Smooth muscle cell (in vitro differentiated cells): ENCODE measurements at regions not wholly inside any gene's neighbourhood (a gene's known extent, or its start where the extent isn't known, plus 50 kb on each side); places are given as distances from the start of the nearest gene placed in this dataset.

Experiments
- DNase-seq: peaks from one replicate; lab custom pipeline; 2025; ENCODE audit not compliant: unreplicated experiment; lab: John Stamatoyannopoulos, UW
- H2AFZ ChIP-seq: fragments of 200-600 bp; sonication (generic); 2 replicates; pipeline ENCODE4 v1.6.0; 2016; ENCODE audit warnings: antibody characterized with exemption, low read depth, mild to moderate bottlenecking
- H3F3A ChIP-seq: fragments of 200-600 bp; sonication (generic); 2 replicates; pipeline ENCODE4 v1.6.0; 2017; ENCODE audit warnings: antibody characterized with exemption, low read depth
- H3K27ac ChIP-seq: fragments of 200-600 bp; sonication (generic); 2 replicates; pipeline ENCODE4 v1.5.1; 2016; ENCODE audit warnings: low read depth, mild to moderate bottlenecking
- H3K27me3 ChIP-seq: fragments of 200-600 bp; sonication (generic); 2 replicates; pipeline ENCODE4 v1.6.1; 2016; ENCODE audit warnings: low read depth, mild to moderate bottlenecking
- H3K36me3 ChIP-seq: fragments of 200-600 bp; sonication (generic); 2 replicates; pipeline ENCODE4 v1.5.1; 2016; ENCODE audit warnings: low read depth
- H3K4me1 ChIP-seq: fragments of 200-600 bp; sonication (generic); 2 replicates; pipeline ENCODE4 v1.5.1; 2016; ENCODE audit warnings: low read depth
- H3K4me2 ChIP-seq: fragments of 200-600 bp; sonication (generic); 2 replicates; pipeline ENCODE4 v1.6.0; 2016; ENCODE audit warnings: mild to moderate bottlenecking
- H3K4me3 ChIP-seq: fragments of 200-600 bp; sonication (generic); 2 replicates; pipeline ENCODE4 v1.5.1; 2016; ENCODE audit warnings: mild to moderate bottlenecking
- H3K79me2 ChIP-seq: fragments of 200-600 bp; sonication (generic); 2 replicates; pipeline ENCODE4 v1.6.0; 2016; ENCODE audit warnings: low read depth, mild to moderate bottlenecking
- H3K9ac ChIP-seq: fragments of 200-600 bp; sonication (generic); 2 replicates; pipeline ENCODE4 v1.6.0; 2016; ENCODE audit warnings: low read depth
- H3K9me3 ChIP-seq: fragments of 200-600 bp; sonication (generic); replicated peaks from 2 replicates; pipeline ENCODE4 v1.5.1; 2016; ENCODE audit warnings: low read depth
- H4K20me1 ChIP-seq: fragments of 200-600 bp; sonication (generic); 2 replicates; pipeline ENCODE4 v1.6.0; 2016; ENCODE audit warnings: low read depth
- CTCF ChIP-seq: fragments of 200-600 bp; sonication (generic); IDR thresholded peaks from 2 replicates; pipeline ENCODE4 v1.5.1; 2017; ENCODE audit warnings: borderline replicate concordance, mild to moderate bottlenecking, antibody characterized with exemption; ENCODE audit not compliant: insufficient read depth, poor library complexity, severe bottlenecking
- WGBS: methylation state at CpG from one replicate; pipeline ENCODE4 v1.1.7; 2016; ENCODE audit warnings: low lambda C conversion rate; 5-methylcytosine and 5-hydroxymethylcytosine counted together

- no peaks in the 10 kb centered on the region for H3K79me2 ChIP-seq
- H2AFZ ChIP-seq = no peak overlapping the region
- no peaks in the 10 kb centered on the region for H3K9me3 ChIP-seq
- DNase-seq = no peak
- no peak overlapping the region for H3K9ac ChIP-seq
- no peak overlapping the region for H3K4me3 ChIP-seq
- no peak overlapping the region for H3K27ac ChIP-seq
- H3K36me3 ChIP-seq = no peaks in the 10 kb centered on the region
- no peaks in the 10 kb centered on the region for H3F3A ChIP-seq
- no peak overlapping the region for H3K4me2 ChIP-seq
- no peaks in the 10 kb centered on the region for H3K27me3 ChIP-seq
- peaks cover 10% of the 10 kb centered on the region for H3K4me1 ChIP-seq
- TF ChIP-seq CTCF = no peak
- no peaks in the 10 kb centered on the region for H4K20me1 ChIP-seq
These were observed 260.8 kb upstream of the NCAM2 start for GRCh38 chr21:20737227-20737913.

GRCh38 chr21:20739421-20739820 is 258.8 kb upstream of the NCAM2 start:
- H3K4me3 ChIP-seq = no peak overlapping the region
- no peak overlapping the region for H3K9ac ChIP-seq
- H4K20me1 ChIP-seq = no peaks in the 10 kb centered on the region
- no peak overlapping the region for H3K4me2 ChIP-seq
- 69% methylated on average over 5 of the region's 5 CpGs for WGBS
- H3K9me3 ChIP-seq = no peaks in the 10 kb centered on the region
- no peak overlapping the region for H3K27ac ChIP-seq
- no peaks in the 10 kb centered on the region for H3K36me3 ChIP-seq
- TF ChIP-seq CTCF = no peak
- no peak overlapping the region for H2AFZ ChIP-seq
- H3K27me3 ChIP-seq = no peaks in the 10 kb centered on the region
- peaks cover 10% of the 10 kb centered on the region for H3K4me1 ChIP-seq
- no peaks in the 10 kb centered on the region for H3F3A ChIP-seq
- no peak for DNase-seq
- H3K79me2 ChIP-seq = no peaks in the 10 kb centered on the region

GRCh38 chr21:20741445-20741844 is 256.8 kb upstream of the NCAM2 start:
- Histone ChIP-seq H3K79me2 (no peaks in the 10 kb centered on the region), H2AFZ (no peak overlapping the region), H3K4me3 (no peak overlapping the region), H3K9ac (no peak overlapping the region), H3K4me1 (peaks cover 4% of the 10 kb centered on the region), H3K9me3 (no peaks in the 10 kb centered on the region), H3K4me2 (no peak overlapping the region), H4K20me1 (no peaks in the 10 kb centered on the region), H3K27ac (no peak overlapping the region), H3F3A (no peaks in the 10 kb centered on the region), H3K36me3 (no peaks in the 10 kb centered on the region), H3K27me3 (no peaks in the 10 kb centered on the region)
- no peak for TF ChIP-seq CTCF
- 93% methylated on average over 6 of the region's 6 CpGs for WGBS
- no peak for DNase-seq

- Histone ChIP-seq H3K27ac (no peak overlapping the region), H4K20me1 (no peaks in the 10 kb centered on the region), H3K9me3 (no peaks in the 10 kb centered on the region), H3K79me2 (no peaks in the 10 kb centered on the region), H3K27me3 (no peaks in the 10 kb centered on the region), H2AFZ (no peak overlapping the region), H3K4me3 (no peak overlapping the region), H3F3A (no peaks in the 10 kb centered on the region), H3K9ac (no peak overlapping the region), H3K36me3 (no peaks in the 10 kb centered on the region), H3K4me1 (no peaks in the 10 kb centered on the region), H3K4me2 (no peak overlapping the region)
- 79% methylated on average over 2 of the region's 2 CpGs for WGBS
- no peak for TF ChIP-seq CTCF
- no peak for DNase-seq
These were observed 238.0 kb upstream of the NCAM2 start for GRCh38 chr21:20760221-20760620.
